ENCODE measurements at regions not wholly inside any gene's neighbourhood (a gene's known extent, or its start where the extent isn't known, plus 50 kb on each side); places are given as distances from the start of the nearest gene placed in this dataset.

DNA sequence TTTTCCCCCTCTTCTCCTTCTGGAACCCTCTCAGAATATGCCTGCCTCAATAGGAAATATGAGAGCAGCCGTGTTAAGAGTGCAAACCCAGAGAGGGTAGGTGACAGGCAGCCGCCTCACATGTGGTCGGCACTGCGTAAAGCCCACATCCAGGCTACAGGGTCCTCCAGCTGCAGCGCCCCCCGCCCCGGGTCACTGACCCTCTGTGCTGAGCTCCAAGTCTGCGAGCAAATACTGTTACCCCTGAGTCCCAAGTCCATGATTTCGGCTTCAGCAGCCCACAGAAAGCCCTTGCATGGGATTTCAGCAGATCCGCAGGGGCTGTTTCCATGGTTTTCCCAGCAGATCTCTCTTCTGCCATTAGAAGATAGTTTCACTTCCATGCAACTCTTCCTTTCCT is 186.9 kb upstream of the IRS2 start:
- no peaks in the 10 kb centered on the region for H3K36me3 ChIP-seq (ENCODE audit: control insufficient read depth in 2 of 3, insufficient read depth in 3 of 3, low read length in 3 of 3)
- intact Hi-C loops (cut with micrococcal nuclease), result no loop called here
- H3K9me3 Mint-ChIP-seq, result peaks cover 0 to 25% (median 11%) of the 10 kb centered on the region in 11 donors
- H3K27me3 ChIP-seq (ENCODE audit: control insufficient read depth in 2 of 2, insufficient read depth in 2 of 2, low read length in 2 of 2), result no peaks in the 10 kb centered on the region
- peaks cover 0 to 5% (median 0%) of the 10 kb centered on the region in 7 donors for H3K4me1 Mint-ChIP-seq
- DNase-seq (no peak), ATAC-seq (no peak)
- H3K9me3 ChIP-seq (ENCODE audit: control insufficient read depth in 2 of 3, low read length in 3 of 3), result no peaks in the 10 kb centered on the region
- H3K4me1 ChIP-seq (ENCODE audit: control insufficient read depth in 2 of 2, insufficient read depth in 2 of 2, low read length in 2 of 2), result no peaks in the 10 kb centered on the region
- H3K27me3 Mint-ChIP-seq, result peaks cover 0 to 31% (median 24%) of the 10 kb centered on the region in 5 donors
- H3K36me3 Mint-ChIP-seq, result peaks cover 0 to 9% (median 0%) of the 10 kb centered on the region in 5 donors
- no peak overlapping the region for H3K4me3 Mint-ChIP-seq
- ChIA-PET CTCF (no interaction called here), POLR2A (no interaction called here)
- no peak overlapping the region for H3K27ac ChIP-seq (ENCODE audit: low read depth, low read length)
- no peak overlapping the region for H3K27ac Mint-ChIP-seq
- no peak overlapping the region for H3K4me3 ChIP-seq (ENCODE audit: low read length)

GRCh38 chr13:109971456-109972090 is 185.2 kb upstream of the IRS2 start:
- intact Hi-C loops (cut with micrococcal nuclease), result no loop called here

DNA sequence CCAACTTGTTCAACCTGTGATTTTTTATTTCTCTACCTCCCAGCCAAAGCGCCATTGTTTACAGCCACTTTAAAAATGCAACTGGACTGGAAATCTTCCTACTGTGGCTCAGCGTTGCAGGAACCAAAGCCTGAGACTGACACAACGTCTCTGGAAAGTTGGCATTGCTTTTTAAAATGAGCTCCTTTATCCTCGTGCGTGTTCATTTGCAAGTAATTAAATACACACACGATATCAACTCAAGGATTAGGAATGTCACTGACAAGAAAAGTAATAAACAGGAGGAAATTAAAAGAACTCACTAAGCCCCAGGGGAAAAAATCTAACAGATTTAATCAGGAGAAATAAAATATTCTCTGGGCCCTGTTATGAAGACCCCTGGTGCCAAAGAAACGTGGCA is 184.6 kb upstream of the IRS2 start:
- Mint-ChIP-seq H3K27ac (no peak overlapping the region), H3K27me3 (peaks cover 0 to 37% (median 11%) of the 10 kb centered on the region in 5 donors), H3K9me3 (peaks cover 0 to 27% (median 11%) of the 10 kb centered on the region in 11 donors), H3K4me3 (no peak overlapping the region), H3K36me3 (peaks cover 0 to 9% (median 0%) of the 10 kb centered on the region in 5 donors), H3K4me1 (no peaks in the 10 kb centered on the region)
- Histone ChIP-seq H3K36me3 (ENCODE audit: control insufficient read depth in 2 of 3, insufficient read depth in 3 of 3, low read length in 3 of 3) (no peaks in the 10 kb centered on the region), H3K4me3 (ENCODE audit: low read length) (no peak overlapping the region), H3K4me1 (ENCODE audit: control insufficient read depth in 2 of 2, insufficient read depth in 2 of 2, low read length in 2 of 2) (no peaks in the 10 kb centered on the region), H3K27ac (ENCODE audit: low read depth, low read length) (no peak overlapping the region), H3K9me3 (ENCODE audit: control insufficient read depth in 2 of 3, low read length in 3 of 3) (no peaks in the 10 kb centered on the region), H3K27me3 (ENCODE audit: control insufficient read depth in 2 of 2, insufficient read depth in 2 of 2, low read length in 2 of 2) (no peaks in the 10 kb centered on the region)
- CTCF ChIA-PET, result no interaction called here
- POLR2A ChIA-PET, result no interaction called here
- DNase-seq (no peak), ATAC-seq (no peak)
- intact Hi-C loops (cut with micrococcal nuclease), result no loop called here

More at GRCh38 chr13:109971456-109972090, 185.2 kb upstream of the IRS2 start:
- Mint-ChIP-seq H3K9me3 (peaks cover 0 to 27% (median 11%) of the 10 kb centered on the region in 11 donors), H3K4me1 (no peaks in the 10 kb centered on the region), H3K27me3 (peaks cover 0 to 38% (median 12%) of the 10 kb centered on the region in 5 donors), H3K27ac (no peak overlapping the region), H3K36me3 (peaks cover 0 to 9% (median 0%) of the 10 kb centered on the region in 5 donors), H3K4me3 (no peak overlapping the region)
- Histone ChIP-seq H3K27me3 (ENCODE audit: control insufficient read depth in 2 of 2, insufficient read depth in 2 of 2, low read length in 2 of 2) (no peaks in the 10 kb centered on the region), H3K36me3 (ENCODE audit: control insufficient read depth in 2 of 3, insufficient read depth in 3 of 3, low read length in 3 of 3) (no peaks in the 10 kb centered on the region), H3K27ac (ENCODE audit: low read depth, low read length) (no peak overlapping the region), H3K4me1 (ENCODE audit: control insufficient read depth in 2 of 2, insufficient read depth in 2 of 2, low read length in 2 of 2) (no peaks in the 10 kb centered on the region), H3K4me3 (ENCODE audit: low read length) (no peak overlapping the region), H3K9me3 (ENCODE audit: control insufficient read depth in 2 of 3, low read length in 3 of 3) (no peaks in the 10 kb centered on the region)
- ATAC-seq (no peak), DNase-seq (no peak)
- ChIA-PET POLR2A (no interaction called here), CTCF (no interaction called here)

- CTCF ChIA-PET, result no interaction called here
- peaks cover 0 to 29% (median 16%) of the 10 kb centered on the region in 5 donors for H3K27me3 Mint-ChIP-seq
Measured at GRCh38 chr13:109968876-109969577, 182.6 kb upstream of the IRS2 start.

GRCh38 chr13:109963960-109964563 is 177.7 kb upstream of the IRS2 start:
- no peak overlapping the region for H3K4me3 ChIP-seq (ENCODE audit: low read length)
- no peaks in the 10 kb centered on the region for H3K27me3 ChIP-seq (ENCODE audit: control insufficient read depth in 2 of 2, insufficient read depth in 2 of 2, low read length in 2 of 2)
- no peak overlapping the region for H3K4me3 Mint-ChIP-seq
- H3K9me3 Mint-ChIP-seq, result peaks cover 0 to 13% (median 5%) of the 10 kb centered on the region in 11 donors
- peaks cover 0 to 15% (median 4%) of the 10 kb centered on the region in 7 donors for H3K4me1 Mint-ChIP-seq
- no peak overlapping the region for H3K27ac Mint-ChIP-seq
- CTCF ChIA-PET, result no interaction called here
- peaks cover 0 to 8% (median 0%) of the 10 kb centered on the region in 5 donors for H3K36me3 Mint-ChIP-seq
- peaks cover 0 to 32% (median 22%) of the 10 kb centered on the region in 5 donors for H3K27me3 Mint-ChIP-seq
- no peaks in the 10 kb centered on the region for H3K9me3 ChIP-seq (ENCODE audit: control insufficient read depth in 2 of 3, low read length in 3 of 3)
- ATAC-seq (no peak), DNase-seq (no peak)
- intact Hi-C loops (cut with micrococcal nuclease), result no loop called here
- H3K4me1 ChIP-seq (ENCODE audit: control insufficient read depth in 2 of 2, insufficient read depth in 2 of 2, low read length in 2 of 2), result no peaks in the 10 kb centered on the region
- no peak overlapping the region for H3K27ac ChIP-seq (ENCODE audit: low read depth, low read length)
- POLR2A ChIA-PET, result no interaction called here
- no peaks in the 10 kb centered on the region for H3K36me3 ChIP-seq (ENCODE audit: control insufficient read depth in 2 of 3, insufficient read depth in 3 of 3, low read length in 3 of 3)

More at GRCh38 chr13:109968876-109969577, 182.6 kb upstream of the IRS2 start:
- no peak overlapping the region for H3K4me3 Mint-ChIP-seq
- H3K4me3 ChIP-seq (ENCODE audit: low read length), result no peak overlapping the region
- H3K9me3 Mint-ChIP-seq, result peaks cover 0 to 27% (median 11%) of the 10 kb centered on the region in 11 donors
- no peaks in the 10 kb centered on the region for H3K4me1 ChIP-seq (ENCODE audit: control insufficient read depth in 2 of 2, insufficient read depth in 2 of 2, low read length in 2 of 2)
- H3K9me3 ChIP-seq (ENCODE audit: control insufficient read depth in 2 of 3, low read length in 3 of 3), result no peaks in the 10 kb centered on the region
- POLR2A ChIA-PET, result no interaction called here
- no peaks in the 10 kb centered on the region for H3K36me3 ChIP-seq (ENCODE audit: control insufficient read depth in 2 of 3, insufficient read depth in 3 of 3, low read length in 3 of 3)
- ATAC-seq (no peak), DNase-seq (no peak)
- no peak overlapping the region for H3K27ac Mint-ChIP-seq
- H3K36me3 Mint-ChIP-seq, result peaks cover 0 to 9% (median 0%) of the 10 kb centered on the region in 5 donors
- no peak overlapping the region for H3K27ac ChIP-seq (ENCODE audit: low read depth, low read length)
- intact Hi-C loops (cut with micrococcal nuclease), result no loop called here
- no peaks in the 10 kb centered on the region for H3K27me3 ChIP-seq (ENCODE audit: control insufficient read depth in 2 of 2, insufficient read depth in 2 of 2, low read length in 2 of 2)
- peaks cover 0 to 10% (median 3%) of the 10 kb centered on the region in 7 donors for H3K4me1 Mint-ChIP-seq

DNA sequence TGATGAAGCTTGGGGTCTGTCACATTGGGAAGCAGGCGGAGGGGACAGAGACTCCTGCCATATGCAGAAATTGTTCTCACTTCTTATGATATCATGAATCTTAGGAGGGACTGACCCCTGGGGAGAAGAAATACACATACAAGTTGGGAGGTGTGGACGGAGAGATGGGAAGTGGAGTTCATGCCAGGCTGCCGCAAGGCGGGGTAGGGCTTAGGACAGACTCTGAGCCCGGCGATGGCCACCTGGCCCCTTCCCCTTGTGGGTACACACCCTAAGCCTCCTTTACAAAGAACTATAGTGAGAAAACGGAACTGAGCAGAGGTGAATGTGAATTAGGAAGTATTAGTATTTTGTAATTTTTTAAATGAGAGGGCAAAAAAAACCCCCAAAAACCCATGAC is 177.0 kb upstream of the IRS2 start:
- peaks cover 0 to 8% (median 2%) of the 10 kb centered on the region in 11 donors for H3K9me3 Mint-ChIP-seq
- no peak overlapping the region for H3K27ac Mint-ChIP-seq
- no peak overlapping the region for H3K4me3 Mint-ChIP-seq
- no peak for DNase-seq
- Histone ChIP-seq H3K4me1 (ENCODE audit: control insufficient read depth in 2 of 2, insufficient read depth in 2 of 2, low read length in 2 of 2) (no peaks in the 10 kb centered on the region), H3K27ac (ENCODE audit: low read depth, low read length) (no peak overlapping the region), H3K4me3 (ENCODE audit: low read length) (no peak overlapping the region), H3K36me3 (ENCODE audit: control insufficient read depth in 2 of 3, insufficient read depth in 3 of 3, low read length in 3 of 3) (no peaks in the 10 kb centered on the region), H3K27me3 (ENCODE audit: control insufficient read depth in 2 of 2, insufficient read depth in 2 of 2, low read length in 2 of 2) (no peaks in the 10 kb centered on the region), H3K9me3 (ENCODE audit: control insufficient read depth in 2 of 3, low read length in 3 of 3) (no peaks in the 10 kb centered on the region)
- no peak for ATAC-seq
- CTCF ChIA-PET, result no interaction called here
- POLR2A ChIA-PET, result no interaction called here
- intact Hi-C loops (cut with micrococcal nuclease), result no loop called here
- H3K27me3 Mint-ChIP-seq, result peaks cover 0 to 29% (median 19%) of the 10 kb centered on the region in 5 donors
- H3K36me3 Mint-ChIP-seq, result peaks cover 0 to 8% (median 0%) of the 10 kb centered on the region in 5 donors
- peaks cover 0 to 15% (median 4%) of the 10 kb centered on the region in 7 donors for H3K4me1 Mint-ChIP-seq
